ENCODE measurements at regions not wholly inside any gene's neighbourhood (a gene's known extent, or its start where the extent isn't known, plus 50 kb on each side); places are given as distances from the start of the nearest gene placed in this dataset.

DNA sequence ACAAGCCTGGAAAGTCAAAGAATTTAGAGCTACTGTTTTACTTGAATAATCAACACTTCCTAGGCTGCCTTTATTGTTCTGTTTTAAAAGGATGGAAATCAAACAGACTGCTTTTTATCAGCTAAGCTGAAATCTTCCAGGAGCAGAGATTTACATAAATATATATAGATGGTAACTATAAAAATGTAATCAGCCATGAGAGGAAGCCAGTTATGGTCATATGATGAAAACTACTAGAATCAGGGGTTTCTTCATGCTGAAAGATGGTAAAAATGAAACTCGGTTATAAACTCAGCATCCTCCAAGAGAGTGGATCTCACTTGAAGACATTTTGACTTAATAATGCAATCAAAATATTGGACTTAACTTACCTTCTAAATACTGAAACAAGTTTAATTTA lies 413.0 kb downstream of the GXYLT1 start:
- CTCF ChIA-PET: no interaction called here
- Histone ChIP-seq H3K9ac (ENCODE audit: low read length) (no peak overlapping the region), H3K27ac (ENCODE audit: low read length) (no peak overlapping the region), H3K4me1 (ENCODE audit: insufficient read depth, low read length) (no peaks in the 10 kb centered on the region), H3K36me3 (ENCODE audit: low read depth, low read length) (no peaks in the 10 kb centered on the region), H3K9me2 (replicated peaks; ENCODE audit: low read length) (no peaks in the 10 kb centered on the region), H2AFZ (ENCODE audit: low read length) (no peak overlapping the region), H3K4me2 (ENCODE audit: low read length) (no peak overlapping the region), H3K79me2 (ENCODE audit: low read length) (no peaks in the 10 kb centered on the region), H3K27me3 (ENCODE audit: low read length) (no peaks in the 10 kb centered on the region; the same call in 1 of the 2 replicates), H4K20me1 (ENCODE audit: low read length) (no peaks in the 10 kb centered on the region), H3K9me3 (ENCODE audit: low read length) (no peaks in the 10 kb centered on the region), H3K4me3 (ENCODE audit: low read length) (no peak overlapping the region), H3F3A (ENCODE audit: low read length, unreplicated experiment) (no peaks in the 10 kb centered on the region)
- no TSS peak for BruUV-seq (replicated peaks)
- ATAC-seq (no peak), DNase-seq (no peak)
- intact Hi-C loops (cut with micrococcal nuclease): no loop called here
- POLR2A ChIA-PET (ENCODE audit: unreplicated experiment): no interaction called here
- no peak for TF ChIP-seq CTCF (conservative IDR thresholded peaks at IDR 0.05; ENCODE audit: low read depth, low read length)

DNA sequence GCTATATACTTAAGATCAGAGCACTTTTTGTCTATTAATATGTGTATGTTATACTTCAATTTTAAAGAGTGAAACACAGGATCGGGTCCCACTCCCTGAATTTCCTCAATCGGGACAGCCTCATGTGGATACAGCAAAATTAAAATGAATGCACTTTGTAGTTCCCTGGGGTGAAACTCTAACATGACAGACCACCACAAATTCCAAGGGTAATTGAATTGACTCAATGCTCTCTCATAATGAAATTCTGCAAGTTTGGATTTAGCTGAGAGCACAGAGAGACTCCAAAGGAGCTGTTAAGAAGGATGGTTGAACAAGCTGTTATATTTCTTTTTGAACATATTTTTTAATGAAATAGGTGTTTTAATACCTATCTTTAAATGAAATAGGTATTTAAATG lies 413.6 kb downstream of the GXYLT1 start:
- Histone ChIP-seq H3K4me2 (ENCODE audit: low read length) (no peak overlapping the region), H3K27me3 (ENCODE audit: low read length) (no peaks in the 10 kb centered on the region; the same call in 1 of the 2 replicates), H3K36me3 (ENCODE audit: low read depth, low read length) (no peaks in the 10 kb centered on the region), H3K4me3 (ENCODE audit: low read length) (no peak overlapping the region), H3K79me2 (ENCODE audit: low read length) (no peaks in the 10 kb centered on the region), H3F3A (ENCODE audit: low read length, unreplicated experiment) (no peaks in the 10 kb centered on the region), H3K9ac (ENCODE audit: low read length) (no peak overlapping the region), H3K9me3 (ENCODE audit: low read length) (no peaks in the 10 kb centered on the region), H2AFZ (ENCODE audit: low read length) (no peak overlapping the region), H4K20me1 (ENCODE audit: low read length) (no peaks in the 10 kb centered on the region), H3K27ac (ENCODE audit: low read length) (no peak overlapping the region), H3K9me2 (replicated peaks; ENCODE audit: low read length) (no peaks in the 10 kb centered on the region), H3K4me1 (ENCODE audit: insufficient read depth, low read length) (no peaks in the 10 kb centered on the region)
- no TSS peak for BruUV-seq (replicated peaks)
- POLR2A ChIA-PET (ENCODE audit: unreplicated experiment): no interaction called here
- TF ChIP-seq EZH2phosphoT487 (IDR thresholded peaks at IDR 0.05; ENCODE audit: borderline replicate concordance, low read length) (no peak), CTCF (conservative IDR thresholded peaks at IDR 0.05; ENCODE audit: low read depth, low read length) (no peak), EZH2 (IDR thresholded peaks at IDR 0.05; ENCODE audit: low read length, unreplicated experiment) (no peak)
- intact Hi-C loops (cut with micrococcal nuclease): no loop called here
- CTCF ChIA-PET: no interaction called here
- ATAC-seq (no peak), DNase-seq (no peak)

DNA sequence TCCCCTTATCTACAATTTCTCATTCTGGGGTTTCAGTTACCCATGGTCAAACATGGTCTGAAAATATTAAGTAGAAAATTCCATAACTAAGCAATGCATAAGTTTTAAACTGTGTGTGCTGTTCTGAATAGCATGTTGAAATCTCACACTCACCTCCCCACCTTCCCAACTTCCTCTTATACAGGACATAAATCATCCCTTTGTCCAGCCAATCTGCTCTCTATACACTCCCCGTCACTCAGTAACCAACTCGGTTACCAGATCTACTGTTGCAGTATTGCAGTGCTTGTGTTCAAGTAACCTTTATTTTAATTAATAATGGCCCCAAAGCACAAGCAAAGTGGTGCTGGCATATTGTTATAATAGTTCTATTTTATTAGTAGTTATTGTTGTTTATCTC lies 420.5 kb downstream of the GXYLT1 start:
- no peaks in the 10 kb centered on the region for H3K4me1 ChIP-seq (ENCODE audit: insufficient read depth, low read length)
- POLR2A ChIA-PET (ENCODE audit: unreplicated experiment): no interaction called here
- no peak overlapping the region for H3K27ac ChIP-seq (ENCODE audit: low read length)
- no peaks in the 10 kb centered on the region for H3K36me3 ChIP-seq (ENCODE audit: low read depth, low read length)
- no TSS peak for BruUV-seq (replicated peaks)
- TF ChIP-seq EZH2 (IDR thresholded peaks at IDR 0.05; ENCODE audit: low read length, unreplicated experiment) (no peak), EZH2phosphoT487 (IDR thresholded peaks at IDR 0.05; ENCODE audit: borderline replicate concordance, low read length) (no peak), CTCF (conservative IDR thresholded peaks at IDR 0.05; ENCODE audit: low read depth, low read length) (no peak)
- intact Hi-C loops (cut with micrococcal nuclease): no loop called here
- H3K4me3 ChIP-seq (ENCODE audit: low read length): no peak overlapping the region
- peaks cover 4% of the 10 kb centered on the region; the same call in 1 of the 2 replicates for H3K27me3 ChIP-seq (ENCODE audit: low read length)
- DNase-seq: no peak
- no peak overlapping the region for H3K9ac ChIP-seq (ENCODE audit: low read length)
- H3K9me3 ChIP-seq (ENCODE audit: low read length): no peaks in the 10 kb centered on the region
- H3K79me2 ChIP-seq (ENCODE audit: low read length): no peaks in the 10 kb centered on the region
- H4K20me1 ChIP-seq (ENCODE audit: low read length): no peaks in the 10 kb centered on the region
- no peak for ATAC-seq
- no peak overlapping the region for H3K4me2 ChIP-seq (ENCODE audit: low read length)
- no peak overlapping the region for H2AFZ ChIP-seq (ENCODE audit: low read length)
- CTCF ChIA-PET: no interaction called here
- H3F3A ChIP-seq (ENCODE audit: low read length, unreplicated experiment): no peaks in the 10 kb centered on the region
- no peaks in the 10 kb centered on the region for H3K9me2 ChIP-seq (replicated peaks; ENCODE audit: low read length)

Data from PC-3 (cell line).